IPS DF 4.7 (cell line): ENCODE measurements at regions not wholly inside any gene's neighbourhood (a gene's known extent, or its start where the extent isn't known, plus 50 kb on each side); places are given as distances from the start of the nearest gene placed in this dataset.
"Not testable (repeated sequence)": the region's sequence is repeated elsewhere in the genome, so short reads cannot be mapped to it uniquely, and the experiment has no call there.

ENCODE experiments used
- DNase-seq: peaks from one replicate; pipeline ENCODE4 v3.0.0-alpha.2; 2013; ENCODE audit warnings: low spot score; ENCODE audit errors: extremely low read depth

DNA sequence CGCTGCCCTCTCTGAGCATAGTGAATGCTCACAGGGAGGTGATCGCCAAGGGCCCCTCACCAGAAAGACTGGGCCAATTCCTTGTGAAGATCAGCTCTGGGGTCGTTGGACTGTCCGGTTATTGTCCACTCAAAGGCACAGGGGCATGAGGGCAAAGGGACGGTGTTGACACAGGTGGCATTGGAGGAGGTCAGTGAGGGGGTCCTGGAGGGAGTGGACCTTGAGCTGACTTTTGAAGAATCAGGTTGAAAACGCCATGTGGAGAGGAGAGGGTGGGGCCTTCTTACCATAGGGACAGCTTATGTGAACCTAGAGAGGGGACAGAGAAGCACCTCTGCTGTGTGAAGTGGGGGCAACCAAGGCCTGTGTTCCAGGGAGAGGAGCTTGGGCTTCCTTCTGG lies 131.5 kb downstream of the TFCP2L1 start:
- DNase-seq = no peak

- no peak for DNase-seq
Measured at GRCh38 chr2:121155502-121156056, 129.4 kb downstream of the TFCP2L1 start.

DNA sequence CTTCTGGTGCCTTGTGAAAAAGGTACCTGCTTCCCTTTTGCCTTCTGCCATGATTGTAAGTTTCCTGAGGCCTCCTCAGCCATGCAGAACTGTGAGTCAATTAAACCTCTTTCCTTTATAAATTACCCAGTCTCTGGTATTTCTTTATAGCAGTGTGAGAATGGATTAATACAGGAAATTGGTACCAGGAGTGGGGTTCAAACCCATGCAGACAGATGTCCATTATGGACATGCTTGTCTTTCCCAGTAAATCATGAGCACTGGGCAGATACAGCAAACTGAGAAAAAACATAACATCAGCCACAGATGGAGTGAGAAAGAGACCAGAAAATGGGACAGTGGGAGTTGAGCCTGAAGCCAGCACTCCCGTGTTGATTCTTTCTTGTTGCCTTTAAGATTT lies 127.5 kb downstream of the TFCP2L1 start:
- not testable (repeated sequence) for DNase-seq

DNA sequence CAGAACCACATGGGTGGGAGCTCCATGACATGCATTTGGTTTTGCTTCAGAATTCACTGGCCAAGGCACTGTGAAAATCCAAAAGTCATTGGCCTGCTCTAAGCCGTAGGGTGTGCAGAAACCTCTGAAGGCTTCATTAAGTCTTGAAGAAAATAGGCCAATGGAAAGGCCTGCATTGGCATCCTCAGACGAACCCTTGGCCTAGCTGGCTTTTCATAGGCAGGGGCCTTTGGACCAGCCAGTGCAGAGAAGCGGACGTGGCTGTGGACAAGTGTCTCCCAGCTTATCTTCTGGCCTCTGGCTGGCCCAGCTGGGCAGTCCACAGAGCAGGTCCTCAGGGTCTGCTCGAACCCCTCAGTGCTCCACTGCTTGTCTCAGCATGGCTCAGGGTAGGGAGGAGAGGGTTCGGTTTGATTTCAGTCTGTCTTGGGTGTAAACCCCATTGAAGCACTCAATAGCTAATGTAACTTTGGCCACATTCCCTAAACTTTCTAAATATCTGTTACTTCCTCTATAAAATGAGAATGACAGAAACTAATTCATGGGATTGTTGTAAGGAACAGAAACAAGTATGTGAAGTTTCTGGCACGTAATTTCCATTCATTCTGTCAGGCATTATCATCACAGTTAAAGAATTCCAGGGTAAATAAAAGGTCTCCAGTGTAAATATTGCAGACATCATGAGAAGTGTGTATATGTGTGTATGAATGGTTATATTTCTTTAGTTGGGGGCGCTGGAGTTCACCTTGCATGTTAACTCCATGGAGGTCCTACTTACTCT lies 125.5 kb downstream of the TFCP2L1 start:
- DNase-seq = no peak

DNA sequence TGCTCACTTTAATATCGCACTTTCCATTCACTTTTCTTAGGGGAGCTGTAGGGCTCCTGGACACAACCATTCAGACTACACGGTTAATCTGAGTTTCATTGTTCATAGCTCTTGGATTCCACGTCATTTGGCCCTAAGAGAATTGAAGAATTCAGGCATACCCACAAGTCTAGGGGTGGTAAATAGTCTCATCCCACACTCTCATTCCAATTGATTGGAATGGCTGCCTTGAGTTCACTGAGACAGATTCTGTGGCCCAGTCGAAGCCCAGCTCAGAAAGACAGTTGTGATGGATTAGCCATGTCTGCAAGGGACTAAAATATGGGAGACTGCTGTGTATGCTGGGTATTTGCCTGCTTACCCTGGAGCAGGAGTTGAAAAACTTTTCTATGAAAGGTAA lies 124.6 kb downstream of the TFCP2L1 start:
- no peak for DNase-seq

DNA sequence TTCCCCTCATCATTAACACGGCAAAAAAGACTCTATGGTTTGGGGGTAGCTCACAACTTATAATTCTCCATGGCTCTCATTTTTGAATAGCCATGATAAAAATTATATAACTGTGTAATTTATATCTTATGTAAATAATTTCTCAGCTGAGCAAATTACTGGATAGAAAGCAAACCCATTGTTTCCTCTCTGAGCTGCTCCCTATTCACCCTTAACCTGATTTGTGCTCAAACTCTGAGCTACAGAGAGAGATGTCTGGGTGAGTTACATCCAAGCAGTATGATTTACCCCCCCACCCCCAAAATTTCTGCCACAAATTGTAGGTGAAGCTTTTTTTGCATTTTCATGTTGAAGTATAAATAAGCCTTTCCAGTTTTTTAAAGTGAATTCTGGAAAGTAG lies 123.7 kb downstream of the TFCP2L1 start:
- no peak for DNase-seq

DNA sequence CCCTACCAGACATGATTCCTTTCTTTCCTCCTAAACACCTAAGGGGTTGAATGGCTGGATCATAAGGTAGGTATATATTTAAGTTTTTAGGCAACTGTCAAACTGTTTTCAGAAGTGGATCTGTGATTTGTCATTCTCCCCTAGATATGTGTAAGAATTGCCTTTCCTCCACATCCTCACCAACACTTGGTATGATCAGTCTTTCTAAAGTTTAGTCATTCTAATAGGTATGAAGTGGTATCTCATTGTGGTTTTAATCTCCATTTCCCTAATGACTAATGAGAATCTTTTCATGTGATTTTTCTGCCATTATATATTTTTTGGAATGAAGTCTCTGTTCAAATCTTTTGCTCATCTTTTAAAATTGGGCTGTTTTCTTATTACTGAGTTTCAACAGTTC lies 122.1 kb downstream of the TFCP2L1 start:
- no peak for DNase-seq

GRCh38 chr2:121164042-121164441 lies 121.0 kb downstream of the TFCP2L1 start:
- DNase-seq = no peak

DNA sequence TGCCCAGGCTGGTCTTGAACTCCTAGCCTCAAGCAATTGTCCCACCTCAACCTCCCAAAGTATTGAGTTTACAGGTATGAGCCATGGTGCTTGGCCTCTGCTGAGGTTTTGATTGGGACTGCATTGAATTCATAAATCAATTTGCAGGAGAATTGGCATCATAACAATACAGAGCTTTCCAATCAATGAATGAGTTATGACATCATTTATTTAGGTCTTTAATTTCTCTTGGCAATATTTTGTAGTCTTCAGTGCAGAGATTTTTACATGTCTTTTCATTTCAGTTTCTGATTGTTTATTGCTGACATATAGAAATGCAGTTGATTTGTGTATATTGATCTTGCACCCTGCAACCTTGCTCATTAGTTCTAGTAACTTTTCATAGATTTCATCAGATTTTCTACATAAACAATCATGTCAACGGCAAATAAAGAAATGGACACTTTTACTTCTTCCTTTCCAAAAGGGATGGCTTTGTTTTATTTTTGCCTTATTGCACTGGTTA lies 119.9 kb downstream of the TFCP2L1 start:
- no peak for DNase-seq
